OCI-M1 (cell line): ENCODE measurements at regions not wholly inside any gene's neighbourhood (a gene's known extent, or its start where the extent isn't known, plus 50 kb on each side); places are given as distances from the start of the nearest gene placed in this dataset.
"Not testable (repeated sequence)": the region's sequence is repeated elsewhere in the genome, so short reads cannot be mapped to it uniquely, and the experiment has no call there.

Experiments used
- DNase-seq: peaks from one replicate; lab custom pipeline; 2025; lab: John Stamatoyannopoulos, UW

DNA sequence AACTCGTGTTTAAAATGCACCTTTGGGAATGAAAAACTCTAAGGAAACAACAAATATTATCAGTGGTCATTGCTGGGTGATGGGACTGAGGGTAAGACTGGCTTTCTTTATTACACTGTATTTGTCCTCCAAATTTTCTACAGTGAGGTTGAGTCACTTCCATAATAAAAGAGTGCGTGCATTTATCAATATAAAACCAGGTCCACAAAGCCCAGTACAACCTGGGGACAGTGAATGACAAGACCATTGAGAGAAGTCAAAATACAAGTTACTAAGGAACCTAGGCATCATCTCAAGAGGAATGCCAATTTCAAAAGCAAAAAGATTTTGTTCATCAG is 76.4 kb downstream of the MAGED4 start:
- no peak for DNase-seq

DNA sequence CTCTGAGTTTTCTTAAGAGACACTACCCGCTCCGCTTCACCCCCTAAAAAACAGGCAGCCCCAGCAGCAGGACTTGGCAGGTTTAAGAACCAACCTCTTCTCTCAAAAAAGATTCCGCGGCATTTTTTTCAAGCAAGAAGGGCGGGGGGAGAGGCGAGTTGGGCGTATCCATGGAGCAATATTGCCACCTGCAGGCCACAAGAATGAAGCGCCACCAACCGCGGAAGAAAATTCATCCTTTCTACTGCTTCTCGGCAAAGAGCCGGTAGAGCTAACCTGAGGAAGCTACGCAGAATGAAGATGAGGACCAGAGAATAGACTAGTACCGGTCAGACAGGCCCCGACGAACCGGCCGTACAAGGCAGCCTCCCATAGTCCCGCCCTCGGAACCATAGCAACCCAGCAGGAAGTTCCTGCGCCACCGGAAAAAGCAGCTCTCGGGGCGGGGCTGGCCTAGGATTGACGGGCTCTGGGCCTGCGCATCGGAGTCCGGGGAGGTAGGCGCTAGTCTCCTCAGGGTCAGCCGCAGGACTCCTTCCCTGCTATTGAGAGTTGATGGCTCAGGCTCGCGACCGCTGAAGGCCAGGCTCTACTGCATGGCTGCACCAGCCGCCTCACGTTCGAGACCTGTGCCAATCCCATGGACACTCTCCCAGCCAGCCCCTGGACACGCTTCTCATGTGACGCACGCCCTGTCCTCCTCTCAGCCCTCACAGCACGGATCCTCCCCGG is 76.9 kb downstream of the MAGED4 start:
- DNase-seq: peak; percentile 86

DNA sequence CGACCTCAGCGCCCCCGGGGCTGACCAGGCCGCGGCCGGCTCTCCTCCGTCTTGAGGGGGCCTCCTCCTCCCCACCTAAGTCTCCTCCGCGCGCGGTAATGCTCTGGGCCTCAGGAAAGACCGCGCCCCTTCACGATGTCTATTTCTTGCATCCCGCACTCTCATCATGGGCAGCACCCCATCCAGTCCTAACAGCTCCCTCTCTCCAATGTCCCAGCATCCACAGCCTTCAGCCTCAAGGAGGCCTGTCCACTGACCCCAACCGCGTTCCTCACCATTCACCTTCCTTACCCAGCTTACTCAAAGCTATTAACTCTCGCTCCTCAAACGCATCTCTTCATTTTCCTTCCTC is 77.5 kb downstream of the MAGED4 start:
- no peak for DNase-seq

DNA sequence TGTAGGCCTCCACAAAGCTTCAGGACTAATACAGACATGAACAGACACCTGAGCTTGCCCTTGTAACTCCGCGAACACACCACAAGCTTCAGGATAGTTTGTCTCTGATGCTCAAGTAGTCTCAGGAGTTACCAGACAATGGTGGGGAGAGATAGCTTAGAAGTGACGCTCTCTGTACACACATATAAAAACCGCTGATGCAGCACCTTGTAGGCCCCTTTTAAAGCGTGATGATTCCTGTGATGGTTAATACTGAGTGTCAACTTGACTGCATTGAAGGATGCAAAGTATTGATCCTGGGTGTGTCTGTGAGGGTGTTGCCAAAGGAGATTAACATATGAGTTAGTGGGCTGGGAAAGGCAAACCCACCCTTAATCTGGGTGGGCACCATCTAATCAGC is 78.7 kb downstream of the MAGED4 start:
- DNase-seq: no peak

DNA sequence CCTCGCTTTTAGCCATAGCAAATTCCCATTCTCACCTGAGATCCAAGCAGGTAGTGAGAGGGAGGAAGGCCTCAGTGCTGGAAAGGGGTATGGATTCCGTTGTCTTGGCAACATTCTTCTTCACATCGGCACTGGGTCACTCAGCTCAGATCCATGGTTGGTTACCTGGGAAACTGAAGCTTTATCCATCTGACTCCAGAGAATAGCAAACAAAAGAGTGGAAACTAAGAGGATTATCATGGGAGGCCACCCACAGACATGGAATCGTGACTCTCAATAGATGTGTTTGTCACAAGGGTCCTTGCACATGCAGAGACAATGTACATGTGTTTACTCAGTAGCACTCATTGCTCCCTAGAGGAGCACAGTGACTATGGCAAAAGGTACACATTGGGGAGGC is 81.0 kb downstream of the MAGED4 start:
- no peak for DNase-seq

DNA sequence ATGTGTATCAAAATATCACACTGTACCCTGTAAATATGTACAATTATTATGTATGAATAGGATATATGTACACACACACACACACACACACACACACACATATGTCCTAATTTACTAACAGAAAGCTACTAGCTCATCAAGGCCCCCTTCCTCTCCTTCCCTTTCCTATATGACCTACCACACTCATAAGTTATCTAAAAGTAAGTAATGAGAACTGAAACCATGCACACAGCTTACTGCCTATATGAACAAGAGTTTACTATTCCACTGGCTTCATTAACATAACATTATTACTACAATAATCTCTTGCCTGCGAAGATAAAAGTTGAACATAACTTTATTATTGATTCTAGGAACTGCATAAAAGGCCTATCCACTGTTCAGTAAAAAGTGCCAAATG is 83.8 kb downstream of the MAGED4 start:
- DNase-seq: not testable (repeated sequence)

- DNase-seq: no peak
Measured at GRCh38 chrX:52270453-52271116, 85.9 kb downstream of the MAGED4 start.

GRCh38 chrX:52271206-52271605 is 86.5 kb downstream of the MAGED4 start:
- peak; percentile 49 for DNase-seq

DNA sequence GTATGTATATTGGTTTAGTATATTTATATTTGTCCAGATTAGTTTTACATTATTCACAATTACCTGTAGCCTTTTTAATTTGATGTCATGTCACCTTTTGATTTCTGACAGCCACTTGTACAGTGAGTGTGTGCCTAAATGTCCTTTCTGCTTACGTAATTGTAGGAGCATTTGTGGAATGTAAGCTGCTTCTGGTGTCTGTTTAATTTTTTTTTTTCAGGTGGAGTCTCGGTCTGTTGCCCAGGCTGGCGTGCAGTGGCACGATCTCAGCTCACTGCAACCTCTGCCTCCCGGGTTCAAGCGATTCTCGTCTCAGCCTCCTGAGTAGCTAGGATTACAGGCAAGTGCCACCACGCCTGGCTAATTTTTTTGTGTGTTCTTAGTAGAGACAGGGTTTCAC is 91.2 kb upstream of the XAGE2 start:
- DNase-seq: no peak

DNA sequence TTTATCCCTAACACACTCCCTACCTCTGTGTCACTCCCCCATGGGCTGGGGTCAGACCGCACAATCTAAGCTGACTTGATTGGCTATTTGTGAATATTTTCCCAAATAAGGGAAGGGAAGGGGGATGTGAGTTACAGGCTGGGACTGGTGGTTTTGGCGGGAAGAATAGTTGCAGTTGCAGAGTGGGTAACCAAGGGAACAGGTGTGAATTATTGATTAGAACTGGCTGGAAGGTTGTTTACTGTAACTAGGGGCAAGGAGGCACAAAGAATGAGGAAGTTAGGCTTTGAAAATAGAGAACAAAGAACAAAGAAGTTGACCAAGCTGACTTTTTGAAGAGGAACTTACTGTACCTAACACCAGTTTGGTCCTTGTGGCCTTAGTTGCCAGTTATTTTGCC is 88.0 kb upstream of the XAGE2 start:
- peak; percentile 66 for DNase-seq

DNA sequence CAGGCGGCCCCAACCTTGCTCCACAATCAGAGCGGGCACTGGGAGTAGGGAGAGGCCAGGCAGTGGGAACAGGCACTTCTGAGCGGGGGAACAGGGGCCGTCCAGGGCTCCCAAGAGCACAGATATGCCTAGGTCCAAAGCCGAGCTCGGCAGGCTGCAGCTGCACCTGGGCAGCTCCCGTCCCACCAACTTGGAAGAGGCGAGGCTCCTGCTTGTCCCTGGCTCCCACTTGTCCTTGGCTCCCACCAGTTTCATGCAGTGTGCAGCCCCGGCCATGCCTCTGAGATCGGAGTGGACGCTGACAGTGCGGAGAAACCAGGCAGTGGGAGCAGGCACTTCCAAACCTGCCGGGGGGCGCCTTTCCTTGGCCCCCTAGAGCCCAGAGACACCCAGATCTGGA is 84.0 kb upstream of the XAGE2 start:
- no peak for DNase-seq

DNA sequence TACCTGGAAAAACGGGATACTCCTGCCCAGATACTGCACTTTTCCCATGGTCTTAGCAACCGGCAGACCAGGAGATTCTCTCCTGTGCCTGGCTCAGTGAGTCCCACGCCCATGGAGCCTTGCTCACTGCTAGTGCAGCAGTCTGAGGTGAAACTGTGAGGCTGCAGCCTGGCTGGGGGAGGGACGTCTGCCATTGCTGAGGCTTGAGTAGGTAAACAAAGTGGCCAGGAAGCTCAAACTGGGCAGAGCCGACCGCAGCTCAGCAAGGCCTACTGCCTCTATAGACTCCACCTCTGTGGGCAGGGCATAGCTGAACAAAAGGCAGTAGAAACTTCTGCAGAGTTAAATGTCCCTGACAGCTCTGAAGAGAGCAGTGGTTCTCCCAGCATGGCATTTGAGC is 69.9 kb upstream of the XAGE2 start:
- DNase-seq: not testable (repeated sequence)

GRCh38 chrX:52308532-52308931 is 60.3 kb upstream of the XAGE2 start:
- DNase-seq: not testable (repeated sequence)
